RWPE2 (cell line): ENCODE measurements at regions not wholly inside any gene's neighbourhood (a gene's known extent, or its start where the extent isn't known, plus 50 kb on each side); places are given as distances from the start of the nearest gene placed in this dataset.
"Not testable (repeated sequence)": the region's sequence is repeated elsewhere in the genome, so short reads cannot be mapped to it uniquely, and the experiment has no call there.

Source experiments
- ATAC-seq: fragments of 200-7000 bp; cut with Tn5 transposase; 3 replicates; pipeline ENCODE4 v1.9.1; 2021; ENCODE audit warnings: low read depth
- DNase-seq: peaks from one replicate; pipeline ENCODE4 v3.0.0-alpha.2; 2020; ENCODE audit warnings: low spot score
- H3K27ac ChIP-seq: fragments of 450-650 bp; 2 replicates; pipeline ENCODE4 v1.5.1; 2017; ENCODE audit warnings: mild to moderate bottlenecking; ENCODE audit not compliant: poor library complexity, severe bottlenecking
- H3K27me3 ChIP-seq: fragments of 250-450 bp; sonication (Bioruptor Pico); 2 replicates; pipeline ENCODE4 v1.5.1; 2021; ENCODE audit warnings: mild to moderate bottlenecking, moderate library complexity; ENCODE audit not compliant: insufficient read depth, poor library complexity, severe bottlenecking
- H3K36me3 ChIP-seq: fragments of 250-450 bp; sonication (Bioruptor Pico); 2 replicates; pipeline ENCODE4 v1.5.1; 2020; ENCODE audit warnings: low read depth, mild to moderate bottlenecking, moderate library complexity
- H3K4me1 ChIP-seq: fragments of 250-450 bp; sonication (Bioruptor Pico); 2 replicates; pipeline ENCODE4 v1.5.1; 2021; ENCODE audit warnings: mild to moderate bottlenecking, moderate library complexity; ENCODE audit not compliant: insufficient read depth, poor library complexity, severe bottlenecking
- H3K4me3 ChIP-seq: fragments of 250-450 bp; sonication (Bioruptor Pico); 2 replicates; pipeline ENCODE4 v1.5.1; 2021; ENCODE audit warnings: mild to moderate bottlenecking, moderate library complexity; ENCODE audit not compliant: severe bottlenecking
- H3K9me3 ChIP-seq: fragments of 250-450 bp; sonication (Bioruptor Pico); 2 replicates; pipeline ENCODE4 v1.5.1; 2021; ENCODE audit warnings: mild to moderate bottlenecking, moderate library complexity; ENCODE audit not compliant: severe bottlenecking
- TF ChIP-seq, protein P1 (sequence below): fragments of 450-650 bp; IDR thresholded peaks from one replicate; pipeline ENCODE4 v1.5.1; 2017; ENCODE audit warnings: mild to moderate bottlenecking, moderate library complexity; ENCODE audit not compliant: poor library complexity, severe bottlenecking

DNA sequence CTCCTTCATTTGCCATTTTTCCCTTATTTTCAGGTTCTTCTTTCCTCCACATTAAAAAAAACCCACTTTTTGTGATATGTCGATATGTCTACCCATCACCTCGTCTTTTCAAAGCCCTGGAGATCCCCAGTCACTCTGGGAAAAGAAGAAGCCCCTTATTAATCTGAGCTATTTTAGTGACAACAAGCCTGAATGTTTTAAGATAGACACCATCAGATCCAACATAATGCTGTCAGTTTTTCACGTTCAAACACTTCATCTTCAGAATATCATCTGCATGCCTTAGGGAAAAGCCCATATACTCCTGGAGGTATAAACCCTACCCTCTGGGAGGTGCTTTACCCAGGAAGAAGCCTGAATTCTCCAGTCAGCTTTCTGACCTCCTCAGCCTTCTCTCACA, 464.0 kb upstream of the CDH4 start:
- Histone ChIP-seq H3K4me3 (no peak overlapping the region), H3K27me3 (peaks cover 84% of the 10 kb centered on the region), H3K4me1 (no peaks in the 10 kb centered on the region), H3K36me3 (no peaks in the 10 kb centered on the region), H3K27ac (no peak overlapping the region), H3K9me3 (no peaks in the 10 kb centered on the region)
- ATAC-seq (no peak), DNase-seq (no peak)
- TF ChIP-seq, protein P1, sequence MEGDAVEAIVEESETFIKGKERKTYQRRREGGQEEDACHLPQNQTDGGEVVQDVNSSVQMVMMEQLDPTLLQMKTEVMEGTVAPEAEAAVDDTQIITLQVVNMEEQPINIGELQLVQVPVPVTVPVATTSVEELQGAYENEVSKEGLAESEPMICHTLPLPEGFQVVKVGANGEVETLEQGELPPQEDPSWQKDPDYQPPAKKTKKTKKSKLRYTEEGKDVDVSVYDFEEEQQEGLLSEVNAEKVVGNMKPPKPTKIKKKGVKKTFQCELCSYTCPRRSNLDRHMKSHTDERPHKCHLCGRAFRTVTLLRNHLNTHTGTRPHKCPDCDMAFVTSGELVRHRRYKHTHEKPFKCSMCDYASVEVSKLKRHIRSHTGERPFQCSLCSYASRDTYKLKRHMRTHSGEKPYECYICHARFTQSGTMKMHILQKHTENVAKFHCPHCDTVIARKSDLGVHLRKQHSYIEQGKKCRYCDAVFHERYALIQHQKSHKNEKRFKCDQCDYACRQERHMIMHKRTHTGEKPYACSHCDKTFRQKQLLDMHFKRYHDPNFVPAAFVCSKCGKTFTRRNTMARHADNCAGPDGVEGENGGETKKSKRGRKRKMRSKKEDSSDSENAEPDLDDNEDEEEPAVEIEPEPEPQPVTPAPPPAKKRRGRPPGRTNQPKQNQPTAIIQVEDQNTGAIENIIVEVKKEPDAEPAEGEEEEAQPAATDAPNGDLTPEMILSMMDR: no peak

DNA sequence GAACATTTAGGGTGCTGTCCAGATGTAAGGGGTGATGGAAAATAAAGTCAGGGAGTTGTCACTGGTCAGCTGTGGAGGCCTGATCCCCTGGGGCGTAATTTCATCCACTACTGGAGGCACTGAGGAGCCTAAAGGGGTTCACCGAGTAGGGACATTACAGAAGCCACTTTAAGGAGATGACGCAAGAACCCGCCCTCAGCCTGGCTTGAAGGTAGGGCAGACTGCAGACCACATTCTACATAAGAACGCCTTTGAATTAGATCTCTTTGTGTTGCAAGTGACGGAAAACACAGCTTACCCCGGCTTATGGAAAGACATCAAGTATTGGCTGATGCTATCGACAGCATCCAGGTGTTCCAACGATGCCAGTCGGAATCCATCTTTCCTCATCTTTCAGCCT, 462.7 kb upstream of the CDH4 start:
- DNase-seq: no peak
- H3K27me3 ChIP-seq: peaks cover 84% of the 10 kb centered on the region
- no peak for ATAC-seq
- no peak overlapping the region for H3K4me3 ChIP-seq
- TF ChIP-seq, protein P1: no peak
- no peaks in the 10 kb centered on the region for H3K36me3 ChIP-seq
- no peaks in the 10 kb centered on the region for H3K9me3 ChIP-seq
- no peak overlapping the region for H3K27ac ChIP-seq
- H3K4me1 ChIP-seq: no peaks in the 10 kb centered on the region

DNA sequence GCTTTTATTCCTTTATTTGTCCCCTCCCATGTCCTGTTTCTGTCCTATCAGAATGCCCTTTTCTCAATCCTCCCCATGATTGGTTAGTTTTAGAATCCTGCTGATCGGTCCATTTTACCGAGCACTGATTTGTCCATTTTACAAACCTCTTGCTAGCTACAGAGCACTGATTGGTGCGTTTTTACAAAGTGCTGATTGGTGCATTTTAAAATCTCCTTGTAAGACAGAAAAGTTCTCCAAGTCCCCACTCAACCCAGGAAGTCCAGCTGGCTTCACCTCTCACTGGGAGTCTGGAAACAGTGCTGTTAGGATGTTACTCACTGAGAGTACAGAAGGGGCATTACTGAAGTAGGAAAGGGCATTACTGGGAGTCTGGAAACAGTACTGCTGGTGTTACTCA, 461.7 kb upstream of the CDH4 start:
- not testable (repeated sequence) for DNase-seq, H3K4me3 ChIP-seq, H3K27ac ChIP-seq, ATAC-seq, H3K36me3 ChIP-seq, H3K4me1 ChIP-seq, H3K9me3 ChIP-seq
- peaks cover 84% of the 10 kb centered on the region for H3K27me3 ChIP-seq

DNA sequence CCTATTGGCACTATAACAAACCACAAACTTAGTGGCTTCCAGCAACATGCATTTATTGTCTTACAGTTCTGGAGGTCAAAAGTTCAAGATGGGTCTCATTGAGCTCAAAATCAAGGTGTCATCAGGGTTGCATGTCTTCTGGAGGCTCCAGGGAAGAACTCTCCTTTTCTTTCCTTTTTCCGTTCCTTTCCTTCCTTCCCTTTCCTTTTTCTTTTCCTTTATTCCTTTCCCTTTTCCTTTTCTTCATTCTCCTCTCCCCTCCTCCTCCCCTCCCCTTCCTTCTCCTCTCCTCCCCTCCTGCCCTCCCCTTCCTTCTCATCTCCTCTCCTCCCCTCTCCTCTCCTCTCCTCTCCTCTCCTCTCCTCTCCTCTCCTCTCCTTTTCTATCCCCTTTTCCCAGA, 460.2 kb upstream of the CDH4 start:
- Histone ChIP-seq H3K4me3 (no peak overlapping the region), H3K27ac (no peak overlapping the region), H3K36me3 (no peaks in the 10 kb centered on the region), H3K9me3 (no peaks in the 10 kb centered on the region), H3K27me3 (peaks cover 84% of the 10 kb centered on the region), H3K4me1 (no peaks in the 10 kb centered on the region)
- TF ChIP-seq, protein P1: no peak
- DNase-seq (no peak), ATAC-seq (no peak)

DNA sequence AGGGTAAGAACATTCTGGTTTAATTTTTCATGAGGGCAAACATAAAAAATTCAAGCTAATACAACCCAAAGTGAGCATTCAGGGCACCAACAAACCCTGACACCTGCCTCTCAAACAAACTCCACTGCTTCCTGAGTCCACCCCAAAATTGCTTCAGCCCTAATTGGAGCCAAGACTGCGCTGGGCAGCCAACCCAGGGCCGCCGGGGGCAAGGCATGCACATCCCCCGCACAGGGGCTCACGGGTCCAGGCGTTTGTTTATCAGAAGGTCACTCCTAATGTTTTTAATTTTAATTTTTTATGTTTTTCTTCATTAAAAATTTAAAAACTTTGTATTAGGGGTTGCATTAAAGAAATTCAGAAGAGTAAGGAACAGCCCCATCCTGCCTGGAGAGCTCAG, 459.1 kb upstream of the CDH4 start:
- Histone ChIP-seq H3K4me3 (no peak overlapping the region), H3K27me3 (peaks cover 86% of the 10 kb centered on the region), H3K9me3 (no peaks in the 10 kb centered on the region), H3K4me1 (no peaks in the 10 kb centered on the region), H3K27ac (no peak overlapping the region), H3K36me3 (no peaks in the 10 kb centered on the region)
- ATAC-seq: no peak
- TF ChIP-seq, protein P1: no peak
- DNase-seq: no peak
